SK-N-SH treated with all-trans-retinoic acid at 6 μM for 48 hours (cell line): ENCODE measurements at regions not wholly inside any gene's neighbourhood (a gene's known extent, or its start where the extent isn't known, plus 50 kb on each side); places are given as distances from the start of the nearest gene placed in this dataset.

Experiments used
- ATAC-seq: fragments of 200-7000 bp; cut with Tn5 transposase; 3 replicates; pipeline ENCODE4 v1.9.1; 2020; ENCODE audit warnings: mild to moderate bottlenecking, moderate library complexity
- ARNTL ChIP-seq: fragments of 450-650 bp; formaldehyde crosslinking; IDR thresholded peaks from 2 replicates; pipeline ENCODE4 v1.5.0; 2020; ENCODE audit warnings: low read depth, mild to moderate bottlenecking, moderate library complexity, borderline replicate concordance
- CREB5 ChIP-seq: fragments of 250-450 bp; sonication (Bioruptor Pico); IDR thresholded peaks from 2 replicates; pipeline ENCODE4 v1.5.1; 2020; ENCODE audit warnings: low read depth, mild to moderate bottlenecking, moderate library complexity
- CSDC2 ChIP-seq: fragments of 250-450 bp; sonication (Bioruptor Pico); IDR thresholded peaks from 2 replicates; pipeline ENCODE4 v1.5.0; 2020; ENCODE audit warnings: mild to moderate bottlenecking, moderate library complexity
- CSRNP3 ChIP-seq: fragments of 250-450 bp; sonication (Bioruptor Pico); IDR thresholded peaks from 2 replicates; pipeline ENCODE4 v1.5.1; 2021; ENCODE audit warnings: mild to moderate bottlenecking, moderate library complexity
- ESRRG ChIP-seq: fragments of 250-450 bp; sonication (Bioruptor Pico); IDR thresholded peaks from 2 replicates; pipeline ENCODE4 v1.6.1; 2021; ENCODE audit warnings: mild to moderate bottlenecking
- GLIS3 ChIP-seq: fragments of 250-450 bp; sonication (Bioruptor Pico); IDR thresholded peaks from 2 replicates; pipeline ENCODE4 v1.5.0; 2020; ENCODE audit warnings: mild to moderate bottlenecking, moderate library complexity
- POU6F1 ChIP-seq: fragments of 250-450 bp; sonication (Bioruptor Pico); IDR thresholded peaks from 2 replicates; pipeline ENCODE4 v1.8.0; 2021; ENCODE audit warnings: low read depth, mild to moderate bottlenecking, moderate library complexity, borderline replicate concordance
- PPARA ChIP-seq: fragments of 250-450 bp; sonication (Bioruptor Pico); IDR thresholded peaks from 2 replicates; pipeline ENCODE4 v1.5.0; 2020; ENCODE audit warnings: mild to moderate bottlenecking, borderline replicate concordance
- RARB ChIP-seq: fragments of 250-450 bp; sonication (Bioruptor Pico); IDR thresholded peaks from 2 replicates; pipeline ENCODE4 v1.8.0; 2021; ENCODE audit warnings: mild to moderate bottlenecking, moderate library complexity
- SNAI2 ChIP-seq: fragments of 250-450 bp; sonication (Bioruptor Pico); IDR thresholded peaks from 2 replicates; pipeline ENCODE4 v1.5.0; 2020; ENCODE audit warnings: mild to moderate bottlenecking, moderate library complexity
- TCF4 ChIP-seq: fragments of 250-450 bp; sonication (Bioruptor Pico); IDR thresholded peaks from 2 replicates; pipeline ENCODE4 v1.8.0; 2021; ENCODE audit warnings: mild to moderate bottlenecking, moderate library complexity, borderline replicate concordance
- TOX ChIP-seq: fragments of 250-450 bp; sonication (Bioruptor Pico); IDR thresholded peaks from 2 replicates; pipeline ENCODE4 v1.8.0; 2021; ENCODE audit warnings: mild to moderate bottlenecking, moderate library complexity, borderline replicate concordance
- TSHZ2 ChIP-seq: fragments of 250-450 bp; sonication (Bioruptor Pico); IDR thresholded peaks from 2 replicates; pipeline ENCODE4 v1.5.0; 2020; ENCODE audit warnings: mild to moderate bottlenecking, moderate library complexity
- ZFP3 ChIP-seq: fragments of 250-450 bp; sonication (Bioruptor Pico); IDR thresholded peaks from 2 replicates; pipeline ENCODE4 v1.5.0; 2020; ENCODE audit warnings: mild to moderate bottlenecking, moderate library complexity
- ZNF565 ChIP-seq: fragments of 450-650 bp; formaldehyde crosslinking; conservative IDR thresholded peaks from 2 replicates; pipeline ENCODE4 v1.5.0; 2020; ENCODE audit warnings: low read depth, mild to moderate bottlenecking, moderate library complexity
- ZNF70 ChIP-seq: fragments of 450-650 bp; formaldehyde crosslinking; IDR thresholded peaks from 2 replicates; pipeline ENCODE4 v1.5.0; 2020; ENCODE audit warnings: mild to moderate bottlenecking, moderate library complexity

- TF ChIP-seq PPARA (CRISPR knock-in tag) (no peak), CSRNP3 (CRISPR knock-in tag) (no peak), SNAI2 (CRISPR knock-in tag) (no peak), TCF4 (CRISPR knock-in tag) (no peak), RARB (CRISPR knock-in tag) (no peak), ZFP3 (CRISPR knock-in tag) (no peak), TSHZ2 (CRISPR knock-in tag) (no peak), CSDC2 (CRISPR knock-in tag) (no peak)
- ATAC-seq, result no peak
These were observed 215.6 kb upstream of the SMIM21 start for GRCh38 chr18:75643083-75643482.

- no peak for ATAC-seq
These were observed 211.9 kb upstream of the SMIM21 start for GRCh38 chr18:75639472-75639831.

More at GRCh38 chr18:75639472-75639831, 211.9 kb upstream of the SMIM21 start:
- no peak for TF ChIP-seq CREB5 (CRISPR knock-in tag)
- no peak for TF ChIP-seq TSHZ2 (CRISPR knock-in tag)
- no peak for TF ChIP-seq POU6F1 (CRISPR knock-in tag)
- no peak for TF ChIP-seq CSRNP3 (CRISPR knock-in tag)
- TF ChIP-seq CSDC2 (CRISPR knock-in tag), result no peak
- no peak for TF ChIP-seq ESRRG (CRISPR knock-in tag)
- TF ChIP-seq GLIS3 (CRISPR knock-in tag), result no peak
- TF ChIP-seq TOX (CRISPR knock-in tag), result no peak
- TF ChIP-seq ZNF70 (CRISPR knock-in tag), result no peak
- no peak for TF ChIP-seq ZNF565 (CRISPR knock-in tag)
- TF ChIP-seq TCF4 (CRISPR knock-in tag), result no peak
- TF ChIP-seq ARNTL (CRISPR knock-in tag), result no peak
- no peak for TF ChIP-seq SNAI2 (CRISPR knock-in tag)
